Adipocyte (in vitro differentiated cells): ENCODE measurements at regions not wholly inside any gene's neighbourhood (a gene's known extent, or its start where the extent isn't known, plus 50 kb on each side); places are given as distances from the start of the nearest gene placed in this dataset.

ENCODE experiments used
- DNase-seq: peaks from one replicate; pipeline ENCODE4 v3.0.0-alpha.2; 2015; ENCODE audit warnings: low read depth
- H3K27me3 ChIP-seq: replicated peaks from 2 replicates; pipeline ENCODE4 v1.7.0; 2013; ENCODE audit warnings: mild to moderate bottlenecking, low read length, moderate library complexity; ENCODE audit not compliant: control insufficient read depth, insufficient read depth
- H3K36me3 ChIP-seq: 2 replicates; pipeline ENCODE4 v1.7.0; 2013; ENCODE audit warnings: low read length, mild to moderate bottlenecking, moderate library complexity; ENCODE audit not compliant: control insufficient read depth, insufficient read depth, severe bottlenecking
- H3K4me1 ChIP-seq: 2 replicates; pipeline ENCODE4 v1.7.0; 2013; ENCODE audit warnings: mild to moderate bottlenecking, low read length, moderate library complexity; ENCODE audit not compliant: control insufficient read depth, insufficient read depth
- H3K4me3 ChIP-seq: 2 replicates; pipeline ENCODE4 v1.7.0; 2013; ENCODE audit warnings: mild to moderate bottlenecking, low read length, moderate library complexity
- H3K9ac ChIP-seq: 2 replicates; pipeline ENCODE4 v1.7.0; 2013; ENCODE audit warnings: mild to moderate bottlenecking, low read length, moderate library complexity
- H3K9me3 ChIP-seq: 2 replicates; pipeline ENCODE4 v1.7.0; 2013; ENCODE audit warnings: mild to moderate bottlenecking, low read length, moderate library complexity; ENCODE audit not compliant: control insufficient read depth

GRCh38 chr3:88334187-88334868 lies 184.6 kb downstream of the C3orf38 start:
- H3K36me3 ChIP-seq: no peaks in the 10 kb centered on the region
- H3K27me3 ChIP-seq: no peaks in the 10 kb centered on the region
- DNase-seq: no peak
- peak overlapping the region; percentile 4 for H3K4me3 ChIP-seq
- H3K4me1 ChIP-seq: peaks cover 4% of the 10 kb centered on the region
- H3K9ac ChIP-seq: no peak overlapping the region
- H3K9me3 ChIP-seq: peaks cover 12% of the 10 kb centered on the region

- Histone ChIP-seq H3K36me3 (no peaks in the 10 kb centered on the region), H3K9me3 (peaks cover 12% of the 10 kb centered on the region), H3K4me1 (peaks cover 4% of the 10 kb centered on the region), H3K4me3 (no peak overlapping the region), H3K9ac (no peak overlapping the region), H3K27me3 (no peaks in the 10 kb centered on the region)
- no peak for DNase-seq
These were observed 187.1 kb downstream of the C3orf38 start for GRCh38 chr3:88336894-88337293.

DNA sequence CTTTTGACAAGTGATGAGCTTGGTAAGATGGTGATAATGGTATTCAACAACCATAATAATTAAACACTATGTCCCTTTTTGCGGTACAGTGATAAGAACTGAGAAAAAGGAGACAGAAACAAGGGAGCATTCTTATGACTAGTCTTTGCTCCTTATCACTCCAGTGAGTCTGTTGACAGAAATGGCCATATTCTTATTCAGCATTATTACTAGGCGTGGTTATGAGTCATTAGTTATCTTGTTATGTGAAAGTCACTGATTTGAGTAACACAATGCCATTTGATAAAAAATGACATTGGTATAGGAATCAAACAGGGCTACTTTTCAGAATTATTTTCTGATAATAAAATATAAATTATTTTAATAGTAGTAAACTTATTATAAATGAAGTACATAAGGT lies 193.5 kb downstream of the C3orf38 start:
- Histone ChIP-seq H3K9me3 (no peaks in the 10 kb centered on the region), H3K4me3 (no peak overlapping the region), H3K9ac (no peak overlapping the region), H3K4me1 (no peaks in the 10 kb centered on the region), H3K36me3 (no peaks in the 10 kb centered on the region), H3K27me3 (no peaks in the 10 kb centered on the region)
- no peak for DNase-seq

DNA sequence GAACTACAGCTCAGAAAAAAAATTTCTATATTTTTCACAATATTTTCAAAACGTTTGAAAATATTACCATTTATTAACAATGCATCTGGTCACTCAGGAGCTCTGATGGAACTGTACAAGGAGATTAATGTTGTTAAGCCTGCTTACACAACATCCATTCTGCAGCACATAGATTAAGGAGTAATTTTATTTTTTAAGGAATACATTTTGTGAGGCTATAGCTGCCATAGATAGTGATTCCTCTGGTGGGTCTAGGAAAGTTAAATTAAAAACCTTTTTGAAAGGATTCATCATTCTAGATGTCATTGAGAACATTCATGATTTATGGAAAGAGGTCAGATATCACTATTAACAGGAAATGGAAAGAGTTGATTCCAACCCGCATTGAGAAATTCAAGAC lies 196.9 kb downstream of the C3orf38 start:
- H3K27me3 ChIP-seq: no peaks in the 10 kb centered on the region
- no peak overlapping the region for H3K4me3 ChIP-seq
- no peaks in the 10 kb centered on the region for H3K36me3 ChIP-seq
- DNase-seq: no peak
- H3K9me3 ChIP-seq: no peaks in the 10 kb centered on the region
- no peaks in the 10 kb centered on the region for H3K4me1 ChIP-seq
- H3K9ac ChIP-seq: no peak overlapping the region

- no peak for DNase-seq
- Histone ChIP-seq H3K36me3 (no peaks in the 10 kb centered on the region), H3K4me3 (no peak overlapping the region), H3K9me3 (peaks cover 13% of the 10 kb centered on the region), H3K9ac (no peak overlapping the region), H3K27me3 (no peaks in the 10 kb centered on the region), H3K4me1 (no peaks in the 10 kb centered on the region)
These were observed 212.7 kb downstream of the C3orf38 start for GRCh38 chr3:88362428-88362827.

- no peak for DNase-seq
- peaks cover 6% of the 10 kb centered on the region for H3K9me3 ChIP-seq
These were observed 215.2 kb downstream of the C3orf38 start for GRCh38 chr3:88364926-88365325.

DNA sequence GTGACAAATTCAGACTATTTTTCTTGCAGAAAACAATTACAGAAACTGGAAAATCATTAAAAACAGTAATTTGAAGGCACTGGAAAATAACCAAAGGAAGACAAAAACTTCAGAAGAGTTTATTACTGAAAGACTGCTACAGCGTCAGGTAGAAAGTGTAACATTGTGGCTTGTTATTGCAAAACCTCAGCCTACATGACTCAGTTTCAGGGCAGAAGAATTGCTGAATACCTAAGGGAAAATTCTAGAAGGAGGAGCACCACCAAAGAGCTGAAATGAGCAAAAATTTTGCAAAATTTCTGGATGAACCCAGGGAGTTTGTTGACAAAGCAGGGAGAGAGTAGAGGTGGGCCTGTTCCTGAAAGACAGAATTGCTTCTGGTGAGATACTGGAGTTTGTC lies 219.6 kb downstream of the C3orf38 start:
- no peaks in the 10 kb centered on the region for H3K36me3 ChIP-seq

More at GRCh38 chr3:88364926-88365325, 215.2 kb downstream of the C3orf38 start:
- no peaks in the 10 kb centered on the region for H3K4me1 ChIP-seq
- no peaks in the 10 kb centered on the region for H3K27me3 ChIP-seq
- H3K36me3 ChIP-seq: no peaks in the 10 kb centered on the region
- no peak overlapping the region for H3K9ac ChIP-seq
- no peak overlapping the region for H3K4me3 ChIP-seq

GRCh38 chr3:88369767-88370166 lies 220.0 kb downstream of the C3orf38 start:
- Histone ChIP-seq H3K27me3 (no peaks in the 10 kb centered on the region), H3K9ac (no peak overlapping the region), H3K4me1 (no peaks in the 10 kb centered on the region), H3K36me3 (no peaks in the 10 kb centered on the region), H3K9me3 (peaks cover 4% of the 10 kb centered on the region), H3K4me3 (no peak overlapping the region)
- no peak for DNase-seq

More for the DNA sequence above, 219.6 kb downstream of the C3orf38 start:
- H3K9ac ChIP-seq: no peak overlapping the region
- DNase-seq: no peak
- H3K4me1 ChIP-seq: no peaks in the 10 kb centered on the region
- H3K9me3 ChIP-seq: peaks cover 4% of the 10 kb centered on the region
- H3K27me3 ChIP-seq: no peaks in the 10 kb centered on the region
- H3K4me3 ChIP-seq: no peak overlapping the region

GRCh38 chr3:88385090-88385489 lies 235.3 kb downstream of the C3orf38 start:
- Histone ChIP-seq H3K4me1 (no peaks in the 10 kb centered on the region), H3K9me3 (no peaks in the 10 kb centered on the region), H3K4me3 (no peak overlapping the region), H3K9ac (no peak overlapping the region), H3K36me3 (no peaks in the 10 kb centered on the region), H3K27me3 (no peaks in the 10 kb centered on the region)
- DNase-seq: no peak

- no peaks in the 10 kb centered on the region for H3K27me3 ChIP-seq
- H3K4me1 ChIP-seq: no peaks in the 10 kb centered on the region
- no peaks in the 10 kb centered on the region for H3K9me3 ChIP-seq
- H3K9ac ChIP-seq: no peak overlapping the region
- no peak overlapping the region for H3K4me3 ChIP-seq
- H3K36me3 ChIP-seq: no peaks in the 10 kb centered on the region
- DNase-seq: no peak
These were observed 248.8 kb downstream of the C3orf38 start for GRCh38 chr3:88398581-88398980.

DNA sequence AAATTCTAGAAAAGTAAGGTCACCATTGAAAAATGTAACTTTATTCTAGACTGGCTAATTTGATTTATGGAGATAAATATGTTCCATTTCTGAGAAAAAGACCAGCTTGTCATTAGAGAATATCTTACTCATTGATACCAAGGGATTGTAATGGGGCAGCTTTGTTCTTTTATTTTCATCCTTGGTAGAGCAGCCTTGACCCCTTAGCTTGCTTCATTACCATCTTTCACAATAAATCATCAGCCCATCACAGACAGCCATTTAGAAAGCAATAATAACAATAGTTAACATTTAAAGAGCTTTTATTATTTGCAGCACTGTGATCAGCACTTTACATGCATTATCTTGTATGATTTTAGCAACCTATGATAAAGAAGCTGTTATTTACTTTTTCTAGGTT lies 253.6 kb downstream of the C3orf38 start:
- no peak for DNase-seq
- H3K4me3 ChIP-seq: no peak overlapping the region
- no peaks in the 10 kb centered on the region for H3K36me3 ChIP-seq
- no peaks in the 10 kb centered on the region for H3K27me3 ChIP-seq
- H3K9ac ChIP-seq: no peak overlapping the region
- H3K9me3 ChIP-seq: peaks cover 3% of the 10 kb centered on the region
- no peaks in the 10 kb centered on the region for H3K4me1 ChIP-seq

DNA sequence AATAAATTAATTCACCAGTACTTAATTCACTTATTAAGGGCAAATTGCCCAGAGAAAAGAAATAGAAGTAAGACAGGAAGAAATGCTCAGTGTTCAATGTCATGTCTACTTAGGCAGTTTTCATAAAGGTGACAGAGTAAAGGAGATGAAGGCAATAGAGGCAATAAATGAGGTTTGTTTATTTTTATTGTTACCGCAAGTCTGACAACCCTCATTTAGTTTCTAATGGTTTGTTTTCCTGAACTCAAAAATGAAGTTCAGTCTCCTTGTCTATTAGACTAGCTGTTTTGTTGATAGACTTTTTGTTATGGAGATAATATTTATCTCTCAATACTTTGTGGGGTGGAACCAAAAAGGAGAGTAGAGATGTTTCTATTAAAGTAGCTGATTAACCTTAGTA lies 258.3 kb downstream of the C3orf38 start:
- Histone ChIP-seq H3K9me3 (peaks cover 3% of the 10 kb centered on the region), H3K9ac (no peak overlapping the region), H3K4me1 (no peaks in the 10 kb centered on the region), H3K36me3 (no peaks in the 10 kb centered on the region), H3K27me3 (no peaks in the 10 kb centered on the region), H3K4me3 (no peak overlapping the region)
- DNase-seq: no peak
